ENCODE measurements at regions not wholly inside any gene's neighbourhood (a gene's known extent, or its start where the extent isn't known, plus 50 kb on each side); places are given as distances from the start of the nearest gene placed in this dataset.

DNA sequence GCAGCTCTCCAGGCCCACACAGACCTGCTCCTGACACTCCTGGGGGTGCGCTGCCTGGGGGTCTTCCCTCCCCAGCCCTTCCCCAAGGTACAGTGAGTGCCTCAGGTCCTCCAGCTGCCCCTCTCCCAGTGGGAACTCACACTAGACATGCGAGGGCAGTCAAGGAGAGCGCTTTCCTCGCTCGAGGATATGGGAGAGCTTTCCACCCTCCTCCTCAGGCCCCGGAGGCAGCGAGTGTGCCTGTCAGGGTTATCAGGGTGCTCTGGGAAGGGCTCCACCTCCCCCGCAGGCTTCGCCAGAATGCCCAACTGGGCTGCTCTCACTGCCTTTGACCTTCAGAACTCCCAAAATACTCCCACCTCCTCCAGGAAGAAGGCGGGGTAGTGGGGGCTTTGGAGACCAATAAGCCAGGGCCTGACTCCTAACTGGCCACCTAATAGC lies 85.7 kb upstream of the LAPTM4A start:
- no peak for TF ChIP-seq CTCF (IDR thresholded peaks at IDR 0.05; ENCODE audit: low read depth, low read length)
- no peak for TF ChIP-seq EZH2phosphoT487 (IDR thresholded peaks at IDR 0.05; ENCODE audit: low read depth)
- H3K79me2 ChIP-seq (ENCODE audit: low read length): no peaks in the 10 kb centered on the region
- no peak overlapping the region for H3K9ac ChIP-seq (ENCODE audit: low read length)
- H3K27me3 ChIP-seq (ENCODE audit: low read depth, low read length): peaks cover 35% of the 10 kb centered on the region
- H3K4me3 ChIP-seq (ENCODE audit: low read length): no peak overlapping the region
- H3K9me3 ChIP-seq (ENCODE audit: insufficient read depth, low read length): no peaks in the 10 kb centered on the region
- H4K20me1 ChIP-seq (ENCODE audit: insufficient read depth, low read length): no peaks in the 10 kb centered on the region
- no peak overlapping the region for H2AFZ ChIP-seq (ENCODE audit: low read depth, low read length)
- peaks cover 4% of the 10 kb centered on the region; the same call in 1 of the 2 replicates for H3K4me1 ChIP-seq (ENCODE audit: low read length)
- no peaks in the 10 kb centered on the region for H3K36me3 ChIP-seq (replicated peaks; ENCODE audit: low read depth, low read length)
- H3K4me2 ChIP-seq (ENCODE audit: low read length): no peak overlapping the region
- H3K27ac ChIP-seq (ENCODE audit: low read length): no peak overlapping the region

- Histone ChIP-seq H3K4me1 (ENCODE audit: low read length) (peaks cover 4% of the 10 kb centered on the region; the same call in 1 of the 2 replicates), H2AFZ (ENCODE audit: low read depth, low read length) (no peak overlapping the region), H3K9ac (ENCODE audit: low read length) (no peak overlapping the region), H3K4me3 (ENCODE audit: low read length) (no peak overlapping the region), H3K36me3 (replicated peaks; ENCODE audit: low read depth, low read length) (no peaks in the 10 kb centered on the region), H3K4me2 (ENCODE audit: low read length) (no peak overlapping the region), H3K27me3 (ENCODE audit: low read depth, low read length) (peaks cover 32% of the 10 kb centered on the region), H3K79me2 (ENCODE audit: low read length) (no peaks in the 10 kb centered on the region), H4K20me1 (ENCODE audit: insufficient read depth, low read length) (no peaks in the 10 kb centered on the region), H3K9me3 (ENCODE audit: insufficient read depth, low read length) (no peaks in the 10 kb centered on the region), H3K27ac (ENCODE audit: low read length) (no peak overlapping the region)
- TF ChIP-seq CTCF (IDR thresholded peaks at IDR 0.05; ENCODE audit: low read depth, low read length): no peak
- TF ChIP-seq EZH2phosphoT487 (IDR thresholded peaks at IDR 0.05; ENCODE audit: low read depth): no peak
Measured at GRCh38 chr2:20136149-20136548, 84.7 kb upstream of the LAPTM4A start.

GRCh38 chr2:20135631-20136050 lies 84.2 kb upstream of the LAPTM4A start:
- H3K4me1 ChIP-seq (ENCODE audit: low read length): peaks cover 4% of the 10 kb centered on the region; the same call in 1 of the 2 replicates
- TF ChIP-seq CTCF (IDR thresholded peaks at IDR 0.05; ENCODE audit: low read depth, low read length): peak; percentile 79
- no peak for TF ChIP-seq EZH2phosphoT487 (IDR thresholded peaks at IDR 0.05; ENCODE audit: low read depth)
- H3K9me3 ChIP-seq (ENCODE audit: insufficient read depth, low read length): no peaks in the 10 kb centered on the region
- no peaks in the 10 kb centered on the region for H3K79me2 ChIP-seq (ENCODE audit: low read length)
- H3K27ac ChIP-seq (ENCODE audit: low read length): no peak overlapping the region
- H3K4me2 ChIP-seq (ENCODE audit: low read length): no peak overlapping the region
- H2AFZ ChIP-seq (ENCODE audit: low read depth, low read length): no peak overlapping the region
- peaks cover 32% of the 10 kb centered on the region for H3K27me3 ChIP-seq (ENCODE audit: low read depth, low read length)
- H3K9ac ChIP-seq (ENCODE audit: low read length): no peak overlapping the region
- no peaks in the 10 kb centered on the region for H4K20me1 ChIP-seq (ENCODE audit: insufficient read depth, low read length)
- H3K36me3 ChIP-seq (replicated peaks; ENCODE audit: low read depth, low read length): no peaks in the 10 kb centered on the region
- no peak overlapping the region for H3K4me3 ChIP-seq (ENCODE audit: low read length)

DNA sequence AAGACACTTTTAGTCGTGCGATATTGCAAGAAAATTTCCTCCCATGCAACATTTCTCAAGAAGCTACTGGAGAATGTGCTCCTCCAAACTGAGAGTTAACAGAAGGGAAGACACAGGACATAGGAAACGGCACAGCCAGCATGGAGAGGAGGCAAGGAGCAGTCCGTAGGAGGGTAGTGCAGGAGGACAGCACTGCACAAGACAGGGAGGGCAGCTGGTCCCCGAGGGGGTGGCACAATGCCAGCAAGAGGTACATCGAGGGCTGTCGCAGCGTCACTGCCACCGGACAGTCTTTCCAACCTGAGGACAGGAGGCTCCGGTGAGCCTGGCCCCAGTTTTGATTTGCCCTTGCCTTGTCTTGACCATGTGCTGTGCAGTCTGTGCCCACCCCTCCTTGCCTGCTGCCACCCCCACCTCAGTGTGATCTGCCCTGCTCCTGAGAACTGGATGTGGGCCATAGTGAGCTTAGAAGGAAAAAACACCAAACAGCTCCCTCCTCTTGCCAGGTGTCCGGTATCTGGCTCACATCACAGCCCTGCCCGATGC lies 81.6 kb upstream of the LAPTM4A start:
- no peaks in the 10 kb centered on the region for H4K20me1 ChIP-seq (ENCODE audit: insufficient read depth, low read length)
- no peak overlapping the region for H3K9ac ChIP-seq (ENCODE audit: low read length)
- H3K4me1 ChIP-seq (ENCODE audit: low read length): peaks cover 4% of the 10 kb centered on the region; the same call in 1 of the 2 replicates
- no peak overlapping the region for H3K27ac ChIP-seq (ENCODE audit: low read length)
- no peak overlapping the region for H3K4me3 ChIP-seq (ENCODE audit: low read length)
- no peaks in the 10 kb centered on the region for H3K79me2 ChIP-seq (ENCODE audit: low read length)
- TF ChIP-seq CTCF (IDR thresholded peaks at IDR 0.05; ENCODE audit: low read depth, low read length) (no peak), EZH2phosphoT487 (IDR thresholded peaks at IDR 0.05; ENCODE audit: low read depth) (no peak)
- H3K27me3 ChIP-seq (ENCODE audit: low read depth, low read length): peaks cover 28% of the 10 kb centered on the region
- no peak overlapping the region for H3K4me2 ChIP-seq (ENCODE audit: low read length)
- H3K36me3 ChIP-seq (replicated peaks; ENCODE audit: low read depth, low read length): no peaks in the 10 kb centered on the region
- no peak overlapping the region for H2AFZ ChIP-seq (ENCODE audit: low read depth, low read length)
- H3K9me3 ChIP-seq (ENCODE audit: insufficient read depth, low read length): no peaks in the 10 kb centered on the region

Measured in OCI-LY3 (cell line).